ENCODE measurements at regions not wholly inside any gene's neighbourhood (a gene's known extent, or its start where the extent isn't known, plus 50 kb on each side); places are given as distances from the start of the nearest gene placed in this dataset.

DNA sequence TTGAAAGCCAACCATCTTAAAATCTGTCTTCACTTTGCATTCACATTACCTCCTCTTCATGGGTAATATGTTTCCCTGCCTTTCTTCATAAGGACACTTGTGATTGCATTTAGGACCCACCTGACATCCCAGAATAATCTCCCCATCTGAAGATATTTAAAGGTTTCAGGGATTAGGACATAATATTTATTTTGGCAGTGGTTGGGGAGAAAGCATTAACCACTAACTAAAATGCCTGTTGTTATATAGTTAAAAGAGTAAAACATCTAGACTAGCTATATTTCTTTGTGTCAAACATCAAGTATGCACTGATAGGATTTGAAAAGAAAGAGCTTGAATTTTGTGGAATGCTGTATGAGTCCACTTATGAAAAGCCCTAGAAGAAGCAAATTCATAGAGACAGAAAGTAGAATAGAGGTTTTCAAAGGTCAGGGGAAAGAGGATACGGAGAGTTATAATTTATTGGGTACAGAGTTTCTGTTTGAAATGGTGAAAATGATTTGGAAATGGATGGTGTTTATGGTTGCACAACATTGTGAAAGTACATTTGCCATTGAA lies 457.7 kb upstream of the SPRY2 start:
- TF ChIP-seq, protein P1, sequence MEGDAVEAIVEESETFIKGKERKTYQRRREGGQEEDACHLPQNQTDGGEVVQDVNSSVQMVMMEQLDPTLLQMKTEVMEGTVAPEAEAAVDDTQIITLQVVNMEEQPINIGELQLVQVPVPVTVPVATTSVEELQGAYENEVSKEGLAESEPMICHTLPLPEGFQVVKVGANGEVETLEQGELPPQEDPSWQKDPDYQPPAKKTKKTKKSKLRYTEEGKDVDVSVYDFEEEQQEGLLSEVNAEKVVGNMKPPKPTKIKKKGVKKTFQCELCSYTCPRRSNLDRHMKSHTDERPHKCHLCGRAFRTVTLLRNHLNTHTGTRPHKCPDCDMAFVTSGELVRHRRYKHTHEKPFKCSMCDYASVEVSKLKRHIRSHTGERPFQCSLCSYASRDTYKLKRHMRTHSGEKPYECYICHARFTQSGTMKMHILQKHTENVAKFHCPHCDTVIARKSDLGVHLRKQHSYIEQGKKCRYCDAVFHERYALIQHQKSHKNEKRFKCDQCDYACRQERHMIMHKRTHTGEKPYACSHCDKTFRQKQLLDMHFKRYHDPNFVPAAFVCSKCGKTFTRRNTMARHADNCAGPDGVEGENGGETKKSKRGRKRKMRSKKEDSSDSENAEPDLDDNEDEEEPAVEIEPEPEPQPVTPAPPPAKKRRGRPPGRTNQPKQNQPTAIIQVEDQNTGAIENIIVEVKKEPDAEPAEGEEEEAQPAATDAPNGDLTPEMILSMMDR (IDR thresholded peaks at IDR 0.05) = no peak
- no peak for TF ChIP-seq POLR2A (IDR thresholded peaks at IDR 0.05)

Data from upper lobe of left lung (tissue), 4 donors.